GM23338 (cell line): ENCODE measurements at regions not wholly inside any gene's neighbourhood (a gene's known extent, or its start where the extent isn't known, plus 50 kb on each side); places are given as distances from the start of the nearest gene placed in this dataset.
A peak's percentile ranks its signal among the peaks of the same experiment; 100 is the strongest.

Experiments
- ATAC-seq: fragments of 200-7000 bp; cut with Tn5 transposase; 3 replicates; pipeline ENCODE4 v1.9.1; 2020
- DNase-seq: peaks from one replicate; pipeline ENCODE4 v3.0.0-alpha.2; 2015; ENCODE audit warnings: low spot score
- H2AFZ ChIP-seq: fragments of 200-600 bp; sonication (generic); 2 replicates; pipeline ENCODE4 v1.8.0; 2016; ENCODE audit warnings: antibody characterized with exemption, mild to moderate bottlenecking, moderate library complexity
- H3F3A ChIP-seq: fragments of 200-600 bp; sonication (generic); replicated peaks from 2 replicates; pipeline ENCODE4 v1.8.0; 2017; ENCODE audit warnings: antibody characterized with exemption, mixed run types, low read depth
- H3K27ac ChIP-seq: fragments of 200-600 bp; sonication (generic); 2 replicates; pipeline ENCODE4 v1.6.1; 2016; ENCODE audit warnings: low read depth
- H3K27me3 ChIP-seq: fragments of 200-600 bp; sonication (generic); 2 replicates; pipeline ENCODE4 v1.8.0; 2016; ENCODE audit warnings: mild to moderate bottlenecking, mixed run types, moderate library complexity; ENCODE audit not compliant: insufficient read depth
- H3K36me3 ChIP-seq: fragments of 200-600 bp; sonication (generic); 2 replicates; pipeline ENCODE4 v1.8.0; 2016; ENCODE audit warnings: mild to moderate bottlenecking; ENCODE audit not compliant: insufficient read depth
- H3K4me1 ChIP-seq: fragments of 200-600 bp; sonication (generic); 2 replicates; pipeline ENCODE4 v1.8.0; 2016; ENCODE audit warnings: mild to moderate bottlenecking, moderate library complexity; ENCODE audit not compliant: insufficient read depth
- H3K4me2 ChIP-seq: fragments of 200-600 bp; sonication (generic); 2 replicates; pipeline ENCODE4 v1.7.1; 2017; ENCODE audit warnings: mixed run types
- H3K4me3 ChIP-seq: fragments of 200-600 bp; sonication (generic); 2 replicates; pipeline ENCODE4 v1.6.1; 2016; ENCODE audit warnings: mixed run types
- H3K79me2 ChIP-seq: fragments of 200-600 bp; sonication (generic); replicated peaks from 2 replicates; pipeline ENCODE4 v1.8.0; 2017; ENCODE audit warnings: mild to moderate bottlenecking; ENCODE audit not compliant: insufficient read depth
- H3K9me2 ChIP-seq: fragments of 200-600 bp; sonication (generic); 2 replicates; pipeline ENCODE4 v1.8.0; 2017; ENCODE audit not compliant: insufficient read depth
- H4K20me1 ChIP-seq: fragments of 200-600 bp; sonication (generic); replicated peaks from 2 replicates; pipeline ENCODE4 v1.8.0; 2017; ENCODE audit warnings: mild to moderate bottlenecking; ENCODE audit not compliant: insufficient read depth
- H3K27ac Mint-ChIP-seq: 2 replicates; pipeline ENCODE4 v1.8.0; 2020; ENCODE audit warnings: inconsistent platforms, mild to moderate bottlenecking, moderate library complexity, mixed read lengths
- H3K27me3 Mint-ChIP-seq: 3 replicates; pipeline ENCODE4 v1.8.0; 2022; ENCODE audit warnings: low read depth, mild to moderate bottlenecking, moderate library complexity, mixed read lengths, inconsistent platforms; ENCODE audit not compliant: insufficient read depth, poor library complexity
- H3K36me3 Mint-ChIP-seq: 3 replicates; pipeline ENCODE4 v1.8.0; 2021; ENCODE audit warnings: low read depth, mild to moderate bottlenecking, inconsistent platforms, moderate library complexity, mixed read lengths
- H3K4me1 Mint-ChIP-seq: 3 replicates; pipeline ENCODE4 v1.8.0; 2020; ENCODE audit warnings: mild to moderate bottlenecking, inconsistent platforms, mixed read lengths
- H3K4me3 Mint-ChIP-seq: 3 replicates; pipeline ENCODE4 v1.8.0; 2021; ENCODE audit warnings: moderate library complexity, mild to moderate bottlenecking, inconsistent platforms, mixed read lengths
- H3K9me3 Mint-ChIP-seq: 3 replicates; pipeline ENCODE4 v1.8.0; 2020; ENCODE audit warnings: moderate library complexity, mild to moderate bottlenecking, inconsistent platforms, mixed read lengths
- EZH2 ChIP-seq: fragments of 200-600 bp; sonication (generic); IDR thresholded peaks from one replicate; pipeline ENCODE4 v1.8.0; 2017; ENCODE audit warnings: antibody characterized with exemption, mild to moderate bottlenecking, low read depth; ENCODE audit not compliant: unreplicated experiment
- EZH2phosphoT487 ChIP-seq: fragments of 200-600 bp; sonication (generic); IDR thresholded peaks from one replicate; pipeline ENCODE4 v1.8.1; 2018; ENCODE audit warnings: antibody characterized with exemption; ENCODE audit not compliant: unreplicated experiment
- JUNB ChIP-seq: IDR thresholded peaks from one replicate; pipeline ENCODE4 v1.6.1; 2016; ENCODE audit warnings: antibody characterized with exemption; ENCODE audit not compliant: unreplicated experiment
- POLR2AphosphoS5 ChIP-seq: IDR thresholded peaks from 2 replicates; pipeline ENCODE4 v1.6.1; 2016; ENCODE audit warnings: antibody characterized with exemption, low read depth
- STAT1 ChIP-seq: IDR thresholded peaks from one replicate; pipeline ENCODE4 v1.6.1; 2016; ENCODE audit warnings: antibody characterized with exemption; ENCODE audit not compliant: unreplicated experiment
- ZNF331 ChIP-seq: fragments of 250-450 bp; sonication (Bioruptor Pico); IDR thresholded peaks from 2 replicates; pipeline ENCODE4 v1.5.0; 2020; ENCODE audit warnings: low read depth, mild to moderate bottlenecking, moderate library complexity
- TF ChIP-seq, protein P1 (sequence below): fragments of 250-450 bp; sonication (Bioruptor Pico); IDR thresholded peaks from 2 replicates; pipeline ENCODE4 v1.5.0; 2020; ENCODE audit warnings: mild to moderate bottlenecking, moderate library complexity
- TF ChIP-seq, protein P2 (sequence below), 2 experiments: fragments of 200-600 bp in 1 of 2; sonication (generic) in 1 of 2; conservative IDR thresholded peaks; 2 replicates each; pipeline versions ENCODE4 v1.5.1 to v1.6.1; 2016 to 2017; ENCODE audit warnings: antibody characterized with exemption in 2 of 2, low read depth in 2 of 2, mild to moderate bottlenecking in 2 of 2, moderate library complexity in 1 of 2
- TF ChIP-seq, protein P3 (sequence below): IDR thresholded peaks from one replicate; pipeline ENCODE4 v1.6.1; 2018; ENCODE audit warnings: antibody characterized with exemption; ENCODE audit not compliant: unreplicated experiment

DNA sequence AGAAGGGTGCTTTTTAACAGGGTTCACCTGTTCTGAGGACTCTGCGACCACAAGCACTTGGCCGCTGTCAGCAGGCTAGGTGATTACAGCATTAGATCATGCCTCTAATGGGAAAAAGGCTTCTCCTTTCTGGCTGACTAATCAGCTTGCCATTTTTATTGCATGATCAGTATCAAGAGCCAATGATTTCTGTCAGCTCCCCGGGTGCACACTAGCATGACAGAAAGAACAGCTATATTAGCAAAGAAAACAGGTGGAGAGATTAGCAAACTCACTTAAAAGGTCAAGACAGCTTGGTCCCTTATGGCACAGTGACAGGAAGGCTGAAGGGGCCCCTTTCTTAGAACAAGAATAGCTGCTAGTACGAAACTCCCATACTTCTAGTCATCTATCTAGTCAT is 170.0 kb downstream of the SMIM20 start:
- Mint-ChIP-seq H3K4me1 (peaks cover 7% of the 10 kb centered on the region), H3K27me3 (no peaks in the 10 kb centered on the region), H3K27ac (no peak overlapping the region), H3K9me3 (no peaks in the 10 kb centered on the region), H3K4me3 (no peak overlapping the region), H3K36me3 (no peaks in the 10 kb centered on the region)
- Histone ChIP-seq H2AFZ (no peak overlapping the region), H3K4me2 (no peak overlapping the region), H4K20me1 (no peaks in the 10 kb centered on the region), H3K9me2 (0 out of 2 replicates have a peak, but pooled peaks cover 6% of the 10 kb centered on the region), H3F3A (no peaks in the 10 kb centered on the region), H3K36me3 (no peaks in the 10 kb centered on the region), H3K4me1 (no peaks in the 10 kb centered on the region; the same call in 1 of the 2 replicates), H3K27me3 (no peaks in the 10 kb centered on the region), H3K27ac (no peak overlapping the region), H3K79me2 (no peaks in the 10 kb centered on the region), H3K4me3 (no peak overlapping the region)
- no peak for DNase-seq
- ATAC-seq = no peak
- TF ChIP-seq, protein P1, sequence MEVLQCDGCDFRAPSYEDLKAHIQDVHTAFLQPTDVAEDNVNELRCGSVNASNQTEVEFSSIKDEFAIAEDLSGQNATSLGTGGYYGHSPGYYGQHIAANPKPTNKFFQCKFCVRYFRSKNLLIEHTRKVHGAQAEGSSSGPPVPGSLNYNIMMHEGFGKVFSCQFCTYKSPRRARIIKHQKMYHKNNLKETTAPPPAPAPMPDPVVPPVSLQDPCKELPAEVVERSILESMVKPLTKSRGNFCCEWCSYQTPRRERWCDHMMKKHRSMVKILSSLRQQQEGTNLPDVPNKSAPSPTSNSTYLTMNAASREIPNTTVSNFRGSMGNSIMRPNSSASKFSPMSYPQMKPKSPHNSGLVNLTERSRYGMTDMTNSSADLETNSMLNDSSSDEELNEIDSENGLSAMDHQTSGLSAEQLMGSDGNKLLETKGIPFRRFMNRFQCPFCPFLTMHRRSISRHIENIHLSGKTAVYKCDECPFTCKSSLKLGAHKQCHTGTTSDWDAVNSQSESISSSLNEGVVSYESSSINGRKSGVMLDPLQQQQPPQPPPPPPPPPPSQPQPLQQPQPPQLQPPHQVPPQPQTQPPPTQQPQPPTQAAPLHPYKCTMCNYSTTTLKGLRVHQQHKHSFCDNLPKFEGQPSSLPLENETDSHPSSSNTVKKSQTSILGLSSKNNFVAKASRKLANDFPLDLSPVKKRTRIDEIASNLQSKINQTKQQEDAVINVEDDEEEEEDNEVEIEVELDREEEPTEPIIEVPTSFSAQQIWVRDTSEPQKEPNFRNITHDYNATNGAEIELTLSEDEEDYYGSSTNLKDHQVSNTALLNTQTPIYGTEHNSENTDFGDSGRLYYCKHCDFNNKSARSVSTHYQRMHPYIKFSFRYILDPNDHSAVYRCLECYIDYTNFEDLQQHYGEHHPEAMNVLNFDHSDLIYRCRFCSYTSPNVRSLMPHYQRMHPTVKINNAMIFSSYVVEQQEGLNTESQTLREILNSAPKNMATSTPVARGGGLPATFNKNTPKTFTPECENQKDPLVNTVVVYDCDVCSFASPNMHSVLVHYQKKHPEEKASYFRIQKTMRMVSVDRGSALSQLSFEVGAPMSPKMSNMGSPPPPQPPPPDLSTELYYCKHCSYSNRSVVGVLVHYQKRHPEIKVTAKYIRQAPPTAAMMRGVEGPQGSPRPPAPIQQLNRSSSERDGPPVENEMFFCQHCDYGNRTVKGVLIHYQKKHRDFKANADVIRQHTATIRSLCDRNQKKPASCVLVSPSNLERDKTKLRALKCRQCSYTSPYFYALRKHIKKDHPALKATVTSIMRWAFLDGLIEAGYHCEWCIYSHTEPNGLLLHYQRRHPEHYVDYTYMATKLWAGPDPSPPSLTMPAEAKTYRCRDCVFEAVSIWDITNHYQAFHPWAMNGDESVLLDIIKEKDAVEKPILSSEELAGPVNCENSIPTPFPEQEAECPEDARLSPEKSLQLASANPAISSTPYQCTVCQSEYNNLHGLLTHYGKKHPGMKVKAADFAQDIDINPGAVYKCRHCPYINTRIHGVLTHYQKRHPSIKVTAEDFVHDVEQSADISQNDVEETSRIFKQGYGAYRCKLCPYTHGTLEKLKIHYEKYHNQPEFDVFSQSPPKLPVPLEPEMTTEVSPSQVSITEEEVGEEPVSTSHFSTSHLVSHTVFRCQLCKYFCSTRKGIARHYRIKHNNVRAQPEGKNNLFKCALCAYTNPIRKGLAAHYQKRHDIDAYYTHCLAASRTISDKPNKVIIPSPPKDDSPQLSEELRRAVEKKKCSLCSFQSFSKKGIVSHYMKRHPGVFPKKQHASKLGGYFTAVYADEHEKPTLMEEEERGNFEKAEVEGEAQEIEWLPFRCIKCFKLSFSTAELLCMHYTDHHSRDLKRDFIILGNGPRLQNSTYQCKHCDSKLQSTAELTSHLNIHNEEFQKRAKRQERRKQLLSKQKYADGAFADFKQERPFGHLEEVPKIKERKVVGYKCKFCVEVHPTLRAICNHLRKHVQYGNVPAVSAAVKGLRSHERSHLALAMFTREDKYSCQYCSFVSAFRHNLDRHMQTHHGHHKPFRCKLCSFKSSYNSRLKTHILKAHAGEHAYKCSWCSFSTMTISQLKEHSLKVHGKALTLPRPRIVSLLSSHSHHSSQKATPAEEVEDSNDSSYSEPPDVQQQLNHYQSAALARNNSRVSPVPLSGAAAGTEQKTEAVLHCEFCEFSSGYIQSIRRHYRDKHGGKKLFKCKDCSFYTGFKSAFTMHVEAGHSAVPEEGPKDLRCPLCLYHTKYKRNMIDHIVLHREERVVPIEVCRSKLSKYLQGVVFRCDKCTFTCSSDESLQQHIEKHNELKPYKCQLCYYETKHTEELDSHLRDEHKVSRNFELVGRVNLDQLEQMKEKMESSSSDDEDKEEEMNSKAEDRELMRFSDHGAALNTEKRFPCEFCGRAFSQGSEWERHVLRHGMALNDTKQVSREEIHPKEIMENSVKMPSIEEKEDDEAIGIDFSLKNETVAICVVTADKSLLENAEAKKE (CRISPR knock-in tag) = no peak
- TF ChIP-seq STAT1 (no peak), EZH2 (no peak), EZH2phosphoT487 (no peak), JUNB (no peak), ZNF331 (CRISPR knock-in tag) (no peak)

DNA sequence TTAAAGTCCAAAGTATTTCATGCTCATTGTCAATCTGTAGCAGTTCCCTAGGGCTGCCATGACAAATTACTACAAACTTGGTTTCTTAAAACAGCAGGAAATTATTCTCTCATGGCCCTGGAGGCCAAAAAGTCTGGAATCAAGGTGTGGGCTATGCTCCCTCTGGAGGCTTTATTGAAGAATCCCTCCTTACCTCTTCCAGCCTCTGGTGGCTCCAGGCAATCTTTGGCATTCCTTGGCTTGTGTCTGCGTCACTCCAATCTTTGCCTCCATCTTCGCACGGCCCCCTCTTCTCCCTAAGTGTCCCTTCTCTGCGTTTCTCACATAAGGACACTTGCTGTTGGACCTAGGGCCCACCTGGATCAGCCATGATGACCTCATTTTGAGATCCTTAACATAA is 170.4 kb downstream of the SMIM20 start:
- DNase-seq (peak; percentile 17), ATAC-seq (no peak)
- Histone ChIP-seq H3K4me3 (no peak overlapping the region), H3K27me3 (no peaks in the 10 kb centered on the region), H3K4me2 (no peak overlapping the region), H3K27ac (no peak overlapping the region), H3K9me2 (0 out of 2 replicates have a peak, but pooled peaks cover 6% of the 10 kb centered on the region), H3F3A (no peaks in the 10 kb centered on the region), H2AFZ (no peak overlapping the region), H3K36me3 (no peaks in the 10 kb centered on the region), H4K20me1 (no peaks in the 10 kb centered on the region), H3K79me2 (no peaks in the 10 kb centered on the region), H3K4me1 (no peaks in the 10 kb centered on the region; the same call in 1 of the 2 replicates)
- Mint-ChIP-seq H3K36me3 (no peaks in the 10 kb centered on the region), H3K9me3 (no peaks in the 10 kb centered on the region), H3K4me3 (no peak overlapping the region), H3K4me1 (peaks cover 7% of the 10 kb centered on the region), H3K27ac (no peak overlapping the region), H3K27me3 (no peaks in the 10 kb centered on the region)
- TF ChIP-seq EZH2phosphoT487 = no peak
- no peak for TF ChIP-seq ZNF331 (CRISPR knock-in tag)
- TF ChIP-seq, protein P2, sequence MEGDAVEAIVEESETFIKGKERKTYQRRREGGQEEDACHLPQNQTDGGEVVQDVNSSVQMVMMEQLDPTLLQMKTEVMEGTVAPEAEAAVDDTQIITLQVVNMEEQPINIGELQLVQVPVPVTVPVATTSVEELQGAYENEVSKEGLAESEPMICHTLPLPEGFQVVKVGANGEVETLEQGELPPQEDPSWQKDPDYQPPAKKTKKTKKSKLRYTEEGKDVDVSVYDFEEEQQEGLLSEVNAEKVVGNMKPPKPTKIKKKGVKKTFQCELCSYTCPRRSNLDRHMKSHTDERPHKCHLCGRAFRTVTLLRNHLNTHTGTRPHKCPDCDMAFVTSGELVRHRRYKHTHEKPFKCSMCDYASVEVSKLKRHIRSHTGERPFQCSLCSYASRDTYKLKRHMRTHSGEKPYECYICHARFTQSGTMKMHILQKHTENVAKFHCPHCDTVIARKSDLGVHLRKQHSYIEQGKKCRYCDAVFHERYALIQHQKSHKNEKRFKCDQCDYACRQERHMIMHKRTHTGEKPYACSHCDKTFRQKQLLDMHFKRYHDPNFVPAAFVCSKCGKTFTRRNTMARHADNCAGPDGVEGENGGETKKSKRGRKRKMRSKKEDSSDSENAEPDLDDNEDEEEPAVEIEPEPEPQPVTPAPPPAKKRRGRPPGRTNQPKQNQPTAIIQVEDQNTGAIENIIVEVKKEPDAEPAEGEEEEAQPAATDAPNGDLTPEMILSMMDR (conservative IDR thresholded peaks at IDR 0.05; ENCODE audit: low read depth in 2 of 2) = no peak; a peak in 1 of 4 replicates
- no peak for TF ChIP-seq POLR2AphosphoS5
- TF ChIP-seq, protein P3, sequence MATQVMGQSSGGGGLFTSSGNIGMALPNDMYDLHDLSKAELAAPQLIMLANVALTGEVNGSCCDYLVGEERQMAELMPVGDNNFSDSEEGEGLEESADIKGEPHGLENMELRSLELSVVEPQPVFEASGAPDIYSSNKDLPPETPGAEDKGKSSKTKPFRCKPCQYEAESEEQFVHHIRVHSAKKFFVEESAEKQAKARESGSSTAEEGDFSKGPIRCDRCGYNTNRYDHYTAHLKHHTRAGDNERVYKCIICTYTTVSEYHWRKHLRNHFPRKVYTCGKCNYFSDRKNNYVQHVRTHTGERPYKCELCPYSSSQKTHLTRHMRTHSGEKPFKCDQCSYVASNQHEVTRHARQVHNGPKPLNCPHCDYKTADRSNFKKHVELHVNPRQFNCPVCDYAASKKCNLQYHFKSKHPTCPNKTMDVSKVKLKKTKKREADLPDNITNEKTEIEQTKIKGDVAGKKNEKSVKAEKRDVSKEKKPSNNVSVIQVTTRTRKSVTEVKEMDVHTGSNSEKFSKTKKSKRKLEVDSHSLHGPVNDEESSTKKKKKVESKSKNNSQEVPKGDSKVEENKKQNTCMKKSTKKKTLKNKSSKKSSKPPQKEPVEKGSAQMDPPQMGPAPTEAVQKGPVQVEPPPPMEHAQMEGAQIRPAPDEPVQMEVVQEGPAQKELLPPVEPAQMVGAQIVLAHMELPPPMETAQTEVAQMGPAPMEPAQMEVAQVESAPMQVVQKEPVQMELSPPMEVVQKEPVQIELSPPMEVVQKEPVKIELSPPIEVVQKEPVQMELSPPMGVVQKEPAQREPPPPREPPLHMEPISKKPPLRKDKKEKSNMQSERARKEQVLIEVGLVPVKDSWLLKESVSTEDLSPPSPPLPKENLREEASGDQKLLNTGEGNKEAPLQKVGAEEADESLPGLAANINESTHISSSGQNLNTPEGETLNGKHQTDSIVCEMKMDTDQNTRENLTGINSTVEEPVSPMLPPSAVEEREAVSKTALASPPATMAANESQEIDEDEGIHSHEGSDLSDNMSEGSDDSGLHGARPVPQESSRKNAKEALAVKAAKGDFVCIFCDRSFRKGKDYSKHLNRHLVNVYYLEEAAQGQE = no peak
- TF ChIP-seq EZH2 = no peak
